ENCODE measurements at regions not wholly inside any gene's neighbourhood (a gene's known extent, or its start where the extent isn't known, plus 50 kb on each side); places are given as distances from the start of the nearest gene placed in this dataset.
"Not testable (repeated sequence)": the region's sequence is repeated elsewhere in the genome, so short reads cannot be mapped to it uniquely, and the experiment has no call there.

GRCh38 chr2:59232394-59233165 is 991.5 kb upstream of the FANCL start:
- H3K4me1 Mint-ChIP-seq, result peaks cover 21% of the 10 kb centered on the region
- Histone ChIP-seq H3K27me3 (replicated peaks in 1 of 4; ENCODE audit: control extremely low read depth in 1 of 4, control insufficient read depth in 3 of 4, insufficient read depth in 4 of 4, low read length in 3 of 4) (no peaks in the 10 kb centered on the region), H3K36me3 (replicated peaks in 1 of 2; ENCODE audit: control extremely low read depth in 1 of 2, control insufficient read depth in 1 of 2, extremely low read depth in 1 of 2, insufficient read depth in 2 of 2, low read length in 1 of 2) (no peaks in the 10 kb centered on the region), H3K4me1 (ENCODE audit: control insufficient read depth in 2 of 2, insufficient read depth in 2 of 2, low read length in 2 of 2) (peaks cover 13 to 17% of the 10 kb centered on the region in 2 donors), H3K9me3 (ENCODE audit: control extremely low read depth in 1 of 3, control insufficient read depth in 2 of 3, insufficient read depth in 1 of 3, low read length in 2 of 3) (no peaks in the 10 kb centered on the region), H3K79me2 (ENCODE audit: control insufficient read depth, insufficient read depth, low read length) (no peaks in the 10 kb centered on the region), H4K20me1 (ENCODE audit: control insufficient read depth, insufficient read depth, low read length, poor library complexity, severe bottlenecking) (no peaks in the 10 kb centered on the region), H3K27ac (ENCODE audit: low read length in 2 of 2) (no peak overlapping the region), H2AFZ (ENCODE audit: insufficient read depth, low read depth, low read length, poor library complexity, severe bottlenecking) (no peak overlapping the region), H3K4me3 (ENCODE audit: control extremely low read depth in 1 of 5, extremely low read depth in 1 of 5, insufficient read depth in 1 of 5, low read depth in 2 of 5, low read length in 4 of 5) (no peak overlapping the region), H3K4me2 (replicated peaks; ENCODE audit: low read depth, low read length, poor library complexity, severe bottlenecking) (peak overlapping the region; percentile 3), H3K9ac (ENCODE audit: low read length) (no peak overlapping the region)
- 30% methylated on average over 4 of the region's 10 CpGs for WGBS (ENCODE audit: insufficient coverage)
- ATAC-seq (ENCODE audit: low read depth), result peak; percentile 80
- ChIA-PET POLR2A (interaction anchor here (0.6 to 0.7 kb wide), 2 partner anchors 9 to 48 kb away, joined by 3 to 8 read pairs; no protein-coding TSS in a partner anchor), CTCF (interaction anchor here (1.2 to 2.0 kb wide), 4 partner anchors 48 to 1337 kb away, joined by 3 to 5 read pairs (median 4); no protein-coding TSS in a partner anchor)
- peak overlapping the region; percentile 51 for H3K4me3 Mint-ChIP-seq
- H3K9me3 Mint-ChIP-seq (ENCODE audit: insufficient read depth), result no peaks in the 10 kb centered on the region
- TF ChIP-seq CTCF (IDR thresholded peaks at IDR 0.05) (no peak), EZH2 (IDR thresholded peaks at IDR 0.05; ENCODE audit: borderline replicate concordance, insufficient read depth, low read depth, low read length, poor library complexity, severe bottlenecking) (no peak)
- no peaks in the 10 kb centered on the region for H3K27me3 Mint-ChIP-seq
- peak overlapping the region; percentile 34 for H3K27ac Mint-ChIP-seq
- intact Hi-C loops (cut with micrococcal nuclease), result no loop called here
- DNase-seq, result peak; percentile 47

DNA sequence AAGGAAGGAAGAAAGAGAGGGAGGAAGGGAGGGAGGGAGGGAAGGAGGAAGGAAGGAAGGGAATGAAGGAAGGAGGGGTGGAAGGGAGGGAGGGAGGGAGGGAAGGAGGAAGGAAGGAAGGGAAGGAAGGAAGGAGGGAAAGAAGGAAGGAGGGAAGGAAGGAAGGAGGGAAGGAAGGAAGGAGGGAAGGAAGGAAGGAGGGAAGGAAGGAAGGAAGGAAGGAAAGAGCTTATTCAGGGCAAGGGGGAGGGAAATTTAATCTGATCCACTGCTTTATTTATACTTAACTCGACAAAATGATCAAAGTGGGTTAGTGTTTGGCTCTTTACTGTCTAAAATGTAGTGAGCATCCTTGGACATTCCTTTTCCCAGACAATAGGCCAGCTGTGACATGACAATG is 985.2 kb upstream of the FANCL start:
- H2AFZ ChIP-seq (ENCODE audit: insufficient read depth, low read depth, low read length, poor library complexity, severe bottlenecking); ATAC-seq (ENCODE audit: low read depth): not testable (repeated sequence)

More for the DNA sequence above, 985.2 kb upstream of the FANCL start:
- H3K9me3 ChIP-seq (ENCODE audit: control extremely low read depth in 1 of 3, control insufficient read depth in 2 of 3, insufficient read depth in 1 of 3, low read length in 2 of 3); H3K4me3 Mint-ChIP-seq; H3K36me3 ChIP-seq (replicated peaks in 1 of 2; ENCODE audit: control extremely low read depth in 1 of 2, control insufficient read depth in 1 of 2, extremely low read depth in 1 of 2, insufficient read depth in 2 of 2, low read length in 1 of 2); intact Hi-C loops (cut with micrococcal nuclease); H3K27ac Mint-ChIP-seq; H3K9ac ChIP-seq (ENCODE audit: low read length); H4K20me1 ChIP-seq (ENCODE audit: control insufficient read depth, insufficient read depth, low read length, poor library complexity, severe bottlenecking); H3K4me1 ChIP-seq (ENCODE audit: control insufficient read depth in 2 of 2, insufficient read depth in 2 of 2, low read length in 2 of 2); H3K27ac ChIP-seq (ENCODE audit: low read length in 2 of 2); H3K4me2 ChIP-seq (replicated peaks; ENCODE audit: low read depth, low read length, poor library complexity, severe bottlenecking); H3K9me3 Mint-ChIP-seq (ENCODE audit: insufficient read depth); H3K79me2 ChIP-seq (ENCODE audit: control insufficient read depth, insufficient read depth, low read length); H3K27me3 ChIP-seq (replicated peaks in 1 of 4; ENCODE audit: control extremely low read depth in 1 of 4, control insufficient read depth in 3 of 4, insufficient read depth in 4 of 4, low read length in 3 of 4); DNase-seq; CTCF ChIA-PET; H3K4me1 Mint-ChIP-seq; POLR2A ChIA-PET; H3K4me3 ChIP-seq (ENCODE audit: control extremely low read depth in 1 of 5, extremely low read depth in 1 of 5, insufficient read depth in 1 of 5, low read depth in 2 of 5, low read length in 4 of 5): not testable (repeated sequence)
- no CpG with 5 or more reads among the region's 1 CpG for WGBS (ENCODE audit: insufficient coverage)
- H3K27me3 Mint-ChIP-seq, result peaks cover 10% of the 10 kb centered on the region
